ENCODE measurements at regions not wholly inside any gene's neighbourhood (a gene's known extent, or its start where the extent isn't known, plus 50 kb on each side); places are given as distances from the start of the nearest gene placed in this dataset.

GRCh38 chr4:35491093-35491492 is 753.2 kb downstream of the ARAP2 start:
- TF ChIP-seq REST (IDR thresholded peaks at IDR 0.05; ENCODE audit: insufficient read depth in 1 of 2, low read depth in 2 of 2, low read length in 1 of 2): no peak
- no peak for TF ChIP-seq SIN3A (IDR thresholded peaks at IDR 0.05; ENCODE audit: borderline replicate concordance, insufficient read depth, low read depth, low read length)
- TF ChIP-seq CTCF (IDR thresholded peaks at IDR 0.05): no peak
- no peak for TF ChIP-seq TCF7L2 (IDR thresholded peaks at IDR 0.05; ENCODE audit: low read depth, low read length)
- TF ChIP-seq POLR2AphosphoS5 (IDR thresholded peaks at IDR 0.05; ENCODE audit: low read depth, low read length): no peak
- Histone ChIP-seq H3K4me1 (ENCODE audit: control insufficient read depth, insufficient read depth, low read length) (no peaks in the 10 kb centered on the region), H3K27ac (ENCODE audit: low read length) (no peak overlapping the region), H3K27me3 (ENCODE audit: control insufficient read depth, insufficient read depth, low read length) (no peaks in the 10 kb centered on the region), H3K36me3 (ENCODE audit: control insufficient read depth, insufficient read depth, low read length) (no peaks in the 10 kb centered on the region), H3K9me3 (ENCODE audit: control insufficient read depth, insufficient read depth, low read depth, low read length) (no peaks in the 10 kb centered on the region), H3K4me3 (ENCODE audit: low read depth in 2 of 2, low read length in 2 of 2) (no peak overlapping the region)
- intact Hi-C loops (cut with micrococcal nuclease; ENCODE audit: unreplicated experiment): no loop called here
- ATAC-seq: no peak
- no peak for DNase-seq (ENCODE audit: low read depth, low spot score)
- BruUV-seq (replicated peaks): no TSS peak
- ChIA-PET CTCF (no interaction called here), POLR2A (no interaction called here)
- in situ Hi-C loops (cut with HindIII; ENCODE audit: low pct_unique_long_range_greater_than_20kb, low sequenced_read_pairs): no loop called here

- no peak overlapping the region for H3K4me3 ChIP-seq (ENCODE audit: low read depth in 2 of 2, low read length in 2 of 2)
- no peaks in the 10 kb centered on the region for H3K27me3 ChIP-seq (ENCODE audit: control insufficient read depth, insufficient read depth, low read length)
- CTCF ChIA-PET: no interaction called here
- intact Hi-C loops (cut with micrococcal nuclease; ENCODE audit: unreplicated experiment) (no loop called here), in situ Hi-C loops (cut with HindIII; ENCODE audit: low pct_unique_long_range_greater_than_20kb, low sequenced_read_pairs) (no loop called here)
- no peaks in the 10 kb centered on the region for H3K36me3 ChIP-seq (ENCODE audit: control insufficient read depth, insufficient read depth, low read length)
- no peak overlapping the region for H3K27ac ChIP-seq (ENCODE audit: low read length)
- POLR2A ChIA-PET: no interaction called here
- ATAC-seq: no peak
- TF ChIP-seq POLR2AphosphoS5 (IDR thresholded peaks at IDR 0.05; ENCODE audit: low read depth, low read length): no peak
- TF ChIP-seq CTCF (IDR thresholded peaks at IDR 0.05): no peak
- no peak for TF ChIP-seq SIN3A (IDR thresholded peaks at IDR 0.05; ENCODE audit: borderline replicate concordance, insufficient read depth, low read depth, low read length)
- TF ChIP-seq TCF7L2 (IDR thresholded peaks at IDR 0.05; ENCODE audit: low read depth, low read length): no peak
- no peak for TF ChIP-seq REST (IDR thresholded peaks at IDR 0.05; ENCODE audit: insufficient read depth in 1 of 2, low read depth in 2 of 2, low read length in 1 of 2)
- no peaks in the 10 kb centered on the region for H3K9me3 ChIP-seq (ENCODE audit: control insufficient read depth, insufficient read depth, low read depth, low read length)
- no peaks in the 10 kb centered on the region for H3K4me1 ChIP-seq (ENCODE audit: control insufficient read depth, insufficient read depth, low read length)
- no peak for DNase-seq (ENCODE audit: low read depth, low spot score)
- BruUV-seq (replicated peaks): no TSS peak
These were observed 750.3 kb downstream of the ARAP2 start for GRCh38 chr4:35493977-35494376.

Measured in Panc1 (cell line).